ENCODE measurements at regions not wholly inside any gene's neighbourhood (a gene's known extent, or its start where the extent isn't known, plus 50 kb on each side); places are given as distances from the start of the nearest gene placed in this dataset.
A peak's percentile ranks its signal among the peaks of the same experiment; 100 is the strongest.

- DNase-seq: no peak
Observed at GRCh38 chr20:16220826-16221225, 352.4 kb downstream of the KIF16B start.

GRCh38 chr20:16219182-16219581 is 354.1 kb downstream of the KIF16B start:
- no peak for DNase-seq

- DNase-seq: no peak
Observed at GRCh38 chr20:16216914-16217230, 356.4 kb downstream of the KIF16B start.

DNA sequence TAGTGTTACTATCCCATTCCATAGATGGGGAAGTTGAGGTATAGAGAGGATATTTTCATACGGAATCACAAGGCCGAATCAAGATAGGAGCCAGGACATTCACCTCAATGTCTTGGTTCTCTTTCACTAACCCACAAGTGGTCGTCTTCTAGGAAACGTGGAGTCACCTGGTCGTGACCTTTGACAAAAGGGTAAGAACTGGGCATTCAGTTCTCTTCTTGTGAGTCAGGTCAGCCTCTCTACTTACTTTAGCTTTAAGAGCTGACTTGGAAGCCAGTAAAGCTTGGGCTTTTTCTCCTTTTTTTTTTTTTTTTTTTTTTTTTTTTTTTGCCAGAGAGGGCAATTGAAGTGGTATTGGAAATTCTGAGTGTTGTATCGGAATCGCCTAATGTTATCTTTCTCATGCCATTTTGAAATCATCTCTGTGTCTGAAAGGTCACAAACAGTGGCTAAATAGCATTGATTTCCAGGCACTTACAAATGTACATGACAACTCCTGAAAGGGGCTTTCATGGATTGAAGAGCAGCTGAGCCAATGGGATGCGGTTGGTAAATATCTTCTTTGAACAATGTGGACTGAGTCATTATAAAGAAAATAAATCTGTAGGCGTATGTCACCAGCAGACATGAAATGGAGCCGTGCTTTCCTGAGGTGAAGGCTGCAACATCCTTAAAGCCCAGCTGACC is 356.9 kb downstream of the KIF16B start:
- DNase-seq: no peak

DNA sequence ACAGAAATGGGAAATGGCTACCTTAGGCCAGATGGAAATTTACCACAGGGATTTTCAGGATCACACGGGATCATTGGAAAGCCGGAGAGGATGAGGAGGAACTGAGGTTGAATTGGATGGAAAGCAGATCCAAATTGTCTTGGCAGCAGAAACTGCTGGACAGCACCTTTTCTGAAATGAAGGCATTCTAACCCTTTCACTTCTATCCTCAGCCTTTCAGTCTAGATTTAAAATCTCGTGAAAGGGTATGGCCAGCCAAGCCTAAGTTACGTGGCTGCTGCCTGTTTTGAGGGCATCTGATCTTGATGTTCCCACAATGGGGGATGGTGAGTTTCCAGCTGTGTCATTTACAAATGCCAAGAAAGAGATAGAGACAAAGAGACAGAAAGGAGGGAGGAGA is 358.2 kb downstream of the KIF16B start:
- no peak for DNase-seq

DNA sequence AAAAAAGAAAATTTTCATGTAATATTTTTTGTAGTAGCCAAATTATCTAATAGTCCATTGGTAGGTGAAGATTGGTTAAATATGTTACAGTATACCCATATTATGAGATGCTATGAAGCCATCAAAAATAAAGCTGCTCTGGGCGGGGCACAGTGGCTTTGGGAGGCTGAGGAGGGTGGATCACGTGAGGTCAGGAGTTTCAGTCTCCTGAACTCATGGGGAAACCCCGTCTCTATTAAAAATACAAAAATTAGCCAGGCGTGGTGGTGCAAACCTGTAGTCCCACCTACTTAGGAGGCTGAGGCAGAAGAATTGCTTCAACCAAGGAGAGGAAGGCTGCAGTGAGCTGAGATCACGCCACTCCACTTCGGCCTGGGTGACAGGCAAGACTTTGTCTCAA is 360.5 kb downstream of the KIF16B start:
- DNase-seq: no peak

DNA sequence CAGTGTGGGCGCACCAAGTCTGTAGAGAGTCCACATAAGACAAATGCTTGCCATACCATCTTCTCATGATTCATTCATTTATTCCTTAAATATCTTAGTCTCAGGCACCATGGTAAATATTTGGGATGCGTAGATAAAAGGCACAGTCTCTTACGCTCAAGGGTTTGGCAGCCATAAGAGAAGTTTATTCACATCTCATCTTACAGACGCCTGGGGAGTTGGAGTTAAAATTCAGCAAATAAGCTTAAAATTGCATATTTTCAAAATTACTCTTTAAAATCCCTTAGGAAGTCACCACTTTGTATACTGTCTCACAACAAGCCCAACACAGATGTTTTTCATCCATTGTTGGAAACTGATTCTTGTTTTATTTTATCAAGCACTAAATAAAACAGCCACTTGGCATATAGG is 363.3 kb downstream of the KIF16B start:
- DNase-seq: no peak

DNA sequence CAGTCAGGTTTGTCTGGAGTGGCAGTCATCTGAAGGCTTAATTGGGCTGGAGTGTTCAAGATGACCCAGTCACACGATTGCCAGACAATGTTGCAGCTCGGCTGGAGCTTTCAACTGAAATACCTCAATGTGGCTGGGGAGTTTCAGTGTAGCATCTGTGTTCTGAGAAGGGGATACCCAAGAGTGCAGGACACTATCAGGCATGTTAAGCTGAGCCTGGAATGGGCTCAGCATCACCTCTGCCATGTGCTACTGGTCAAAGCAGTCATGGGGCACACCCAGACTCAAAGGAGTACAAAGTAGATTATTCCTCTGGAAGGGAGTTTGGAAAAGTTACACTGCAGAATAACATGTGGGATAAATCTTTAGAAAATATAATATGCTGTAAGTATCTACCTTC is 363.9 kb downstream of the KIF16B start:
- no peak for DNase-seq

GRCh38 chr20:16208443-16208842 is 364.8 kb downstream of the KIF16B start:
- DNase-seq: no peak

- DNase-seq: no peak
Observed at GRCh38 chr20:16206817-16207216, 366.4 kb downstream of the KIF16B start.

DNA sequence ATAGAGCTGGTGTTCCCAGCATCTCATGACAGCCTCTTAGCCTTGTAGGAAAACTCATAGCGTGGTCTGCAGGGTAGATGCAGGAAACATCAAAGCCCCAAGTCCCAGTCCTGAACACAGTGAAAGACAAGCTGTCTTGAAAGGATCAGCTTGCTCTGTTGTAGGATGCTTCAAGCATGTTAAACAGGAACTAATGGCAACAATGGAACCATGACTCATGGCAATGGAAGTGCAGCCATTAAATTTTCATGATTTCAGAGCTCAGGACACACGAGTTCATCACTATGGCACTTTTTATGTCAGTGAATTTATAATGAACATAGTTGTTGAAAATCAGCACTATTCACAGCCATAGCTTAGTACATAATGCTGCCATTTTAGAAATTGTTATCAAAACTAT is 367.7 kb downstream of the KIF16B start:
- DNase-seq: no peak

DNA sequence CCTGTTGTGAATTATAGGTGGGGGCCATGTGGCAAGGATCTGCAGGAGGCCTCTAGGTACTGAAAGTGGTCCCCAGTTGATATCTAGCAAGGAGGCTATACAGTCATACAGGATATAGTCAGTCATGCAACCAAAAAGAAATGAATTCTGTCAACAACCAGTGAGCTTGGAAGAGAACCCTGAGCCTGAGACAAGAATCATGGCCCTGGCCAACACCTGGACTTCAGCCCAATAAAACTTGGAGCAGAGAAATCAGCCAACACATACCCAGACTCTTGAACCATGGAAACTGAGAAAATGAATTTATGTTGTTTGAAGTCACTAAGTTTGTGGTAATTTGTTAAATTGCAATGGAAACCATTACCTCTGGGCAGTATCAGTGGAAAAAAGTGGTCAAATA is 370.2 kb downstream of the KIF16B start:
- DNase-seq: no peak

GRCh38 chr20:16201191-16201590 is 372.1 kb downstream of the KIF16B start:
- DNase-seq: no peak

GRCh38 chr20:16197696-16198095 is 375.6 kb downstream of the KIF16B start:
- DNase-seq: no peak

DNA sequence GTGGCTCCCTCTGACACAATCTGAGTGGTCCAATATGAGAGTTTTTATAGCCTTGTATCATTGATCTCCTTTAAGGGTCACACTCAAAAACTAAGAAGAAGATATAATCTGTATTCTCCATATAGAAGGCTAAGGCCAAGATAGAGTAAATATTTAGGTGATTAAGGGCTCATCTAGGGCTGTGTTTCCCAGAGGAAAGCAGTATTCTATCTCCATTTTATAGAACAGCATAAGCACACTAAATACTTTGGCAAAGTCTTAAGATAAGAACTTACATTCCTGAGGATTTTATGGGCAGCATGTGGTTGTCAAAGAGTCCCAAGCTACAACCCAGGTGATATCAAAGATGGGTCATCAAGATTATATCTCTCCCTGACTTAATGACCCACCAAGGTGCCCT is 377.6 kb downstream of the KIF16B start:
- no peak for DNase-seq

GRCh38 chr20:16194617-16195360 is 378.5 kb downstream of the KIF16B start:
- DNase-seq: no peak

- no peak for DNase-seq
Observed at GRCh38 chr20:16191496-16191895, 381.8 kb downstream of the KIF16B start.

GRCh38 chr20:16189371-16189770 is 383.9 kb downstream of the KIF16B start:
- DNase-seq: peak; percentile 10

GRCh38 chr20:16187956-16188616 is 385.2 kb downstream of the KIF16B start:
- DNase-seq: no peak

DNA sequence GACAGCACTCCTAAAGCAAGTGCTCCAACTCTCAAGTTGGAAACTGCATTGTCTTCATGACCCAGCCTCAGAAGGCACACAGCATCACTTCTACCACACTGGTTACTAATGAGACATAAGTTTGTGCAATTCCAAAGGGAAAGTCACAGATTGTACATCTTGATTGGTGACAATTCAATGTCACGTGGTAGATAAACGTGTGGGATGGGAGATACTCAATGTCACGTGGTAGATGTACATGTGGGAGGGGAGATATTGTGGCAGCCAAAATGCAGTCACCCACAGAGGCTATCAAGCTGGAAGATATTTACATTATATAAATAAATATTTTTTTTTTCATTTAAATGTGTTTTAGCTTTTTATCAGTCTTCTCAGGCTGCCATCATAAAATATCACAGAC is 393.3 kb downstream of the KIF16B start:
- DNase-seq: no peak

GRCh38 chr20:16179371-16179770 is 393.9 kb downstream of the KIF16B start:
- no peak for DNase-seq

- peak; percentile 56 for DNase-seq
Observed at GRCh38 chr20:16178546-16179135, 394.6 kb downstream of the KIF16B start.

DNA sequence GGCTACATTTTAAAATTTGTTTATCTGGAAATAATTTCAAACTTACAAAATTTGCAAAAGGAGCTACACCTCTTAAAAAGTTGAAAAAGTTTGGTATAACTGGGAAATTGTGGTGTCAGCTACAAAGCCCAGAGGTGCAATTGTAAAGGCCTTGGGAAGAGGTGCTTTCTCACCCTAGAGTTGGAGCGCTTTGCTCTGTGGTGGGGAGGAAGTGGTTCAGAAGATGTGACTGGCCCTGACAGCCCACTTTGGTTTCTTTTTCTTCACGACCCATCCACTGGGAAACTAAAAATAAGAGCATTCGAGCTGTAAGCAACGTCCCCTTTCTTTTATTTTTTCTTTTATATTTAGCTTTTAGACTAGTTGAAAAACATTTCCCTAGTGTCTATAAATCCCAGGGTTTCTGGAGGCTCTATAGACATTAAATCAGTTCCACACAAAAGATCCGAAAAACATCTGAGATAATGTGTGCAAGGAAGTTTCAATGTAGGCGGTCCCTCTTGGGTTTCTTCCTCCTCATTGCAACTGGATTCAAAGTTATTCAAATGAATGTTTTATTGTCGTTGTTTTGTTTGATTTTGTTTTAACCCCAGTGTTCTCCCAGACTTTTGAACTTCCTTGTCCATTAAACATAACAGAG is 397.8 kb downstream of the KIF16B start:
- DNase-seq: no peak

All from retina (tissue), 1 donor.